ENCODE measurements at regions not wholly inside any gene's neighbourhood (a gene's known extent, or its start where the extent isn't known, plus 50 kb on each side); places are given as distances from the start of the nearest gene placed in this dataset.

- no peak for TF ChIP-seq EZH2 (IDR thresholded peaks at IDR 0.05; ENCODE audit: borderline replicate concordance, low read length)
- TF ChIP-seq CTCF (conservative IDR thresholded peaks at IDR 0.05 in 1 of 2, IDR thresholded peaks at IDR 0.05 in 1 of 2; ENCODE audit: extremely low read depth in 1 of 2, insufficient read depth in 1 of 2, low read depth in 1 of 2, low read length in 2 of 2): no peak
These were observed 842.3 kb upstream of the LRRC4C start for GRCh38 chr11:42301777-42302176.
